ENCODE measurements at regions not wholly inside any gene's neighbourhood (a gene's known extent, or its start where the extent isn't known, plus 50 kb on each side); places are given as distances from the start of the nearest gene placed in this dataset.

DNA sequence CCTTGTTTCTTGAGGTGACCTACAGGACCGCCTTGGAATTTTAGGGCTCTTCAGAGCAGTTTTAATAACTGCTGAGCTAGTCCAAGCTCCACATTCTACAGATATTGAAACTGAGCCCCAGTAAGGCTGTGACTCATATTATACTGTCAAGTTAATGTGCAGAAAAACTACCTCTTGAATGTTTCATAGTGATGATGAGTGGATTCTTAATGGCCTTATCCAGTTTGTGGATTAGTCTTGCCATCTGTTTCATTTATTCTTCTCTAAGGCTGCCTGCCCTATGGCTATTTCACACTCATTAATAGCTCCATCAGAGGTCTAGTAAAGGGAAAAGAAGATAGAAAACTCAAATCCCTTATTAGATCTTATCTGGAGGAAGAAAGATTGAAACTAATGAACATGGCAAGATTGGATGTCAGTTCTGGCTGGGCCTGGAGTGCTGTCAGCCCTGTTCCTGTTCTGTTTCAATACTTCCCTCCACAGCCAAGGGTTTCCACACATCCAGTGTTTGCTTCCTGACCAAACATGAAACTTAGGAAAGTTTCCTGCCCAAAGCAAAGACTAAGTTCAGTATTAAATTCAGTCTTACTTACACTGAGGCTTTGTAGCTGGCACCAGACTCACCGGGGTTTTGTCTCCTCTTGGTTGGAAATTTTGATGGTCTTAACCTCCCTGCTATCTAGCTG is 215.6 kb upstream of the DMAC1 start:
- TF ChIP-seq EZH2phosphoT487 (IDR thresholded peaks at IDR 0.05; ENCODE audit: insufficient read depth, low read depth) (no peak), EZH2 (IDR thresholded peaks at IDR 0.05; ENCODE audit: insufficient read depth, poor library complexity, severe bottlenecking) (no peak)
